HEK293 (cell line): ENCODE measurements at regions not wholly inside any gene's neighbourhood (a gene's known extent, or its start where the extent isn't known, plus 50 kb on each side); places are given as distances from the start of the nearest gene placed in this dataset.
A peak's percentile ranks its signal among the peaks of the same experiment; 100 is the strongest.

Experiments used
- CTCF ChIA-PET: fragments of 350-600 bp; formaldehyde crosslinking; extraction: SDS; loops from one replicate; lab custom pipeline; 2021; ENCODE audit warnings: antibody characterized with exemption; lab: Yijun Ruan, JAX
- POLR2A ChIA-PET: fragments of 300-600 bp; formaldehyde crosslinking; extraction: SDS; loops from one replicate; lab custom pipeline; 2020; ENCODE audit warnings: antibody characterized with exemption, inconsistent platforms; lab: Yijun Ruan, JAX
- H3K27ac ChIP-seq: fragments of 200-500 bp; sonication (Bioruptor generic); 2 replicates; pipeline ENCODE4 v1.5.1; 2014; ENCODE audit warnings: low read depth, low read length, control low read depth, inconsistent platforms; ENCODE audit errors: extremely low read depth
- H3K36me3 ChIP-seq, 2 experiments: fragments of 200-500 bp in 1 of 2; sonication (Bioruptor generic) in 1 of 2; 1 replicate in 1 of 2; 2 replicates in 1 of 2; pipeline ENCODE4 v1.5.1; 2014 to 2017; ENCODE audit warnings: inconsistent platforms in 2 of 2, low read length in 2 of 2; ENCODE audit not compliant: control insufficient read depth in 2 of 2, insufficient read depth in 1 of 2
- H3K4me1 ChIP-seq: fragments of 200-500 bp; sonication (Bioruptor generic); 2 replicates; pipeline ENCODE4 v1.5.1; 2014; ENCODE audit warnings: mild to moderate bottlenecking, low read length, inconsistent platforms; ENCODE audit not compliant: control insufficient read depth, insufficient read depth
- H3K4me3 ChIP-seq: 2 replicates; pipeline ENCODE4 v1.5.1; 2011; ENCODE audit warnings: low read depth, mild to moderate bottlenecking, control low read depth, low read length, moderate library complexity
- H3K9me3 ChIP-seq: fragments of 200-500 bp; sonication (Bioruptor generic); 2 replicates; pipeline ENCODE4 v1.5.1; 2014; ENCODE audit warnings: low read depth, low read length, inconsistent platforms; ENCODE audit not compliant: control insufficient read depth, insufficient read depth
- BCL11B ChIP-seq: fragments of 450-650 bp; formaldehyde crosslinking; IDR thresholded peaks from 2 replicates; pipeline ENCODE4 v1.5.1; 2016; ENCODE audit warnings: low read depth, missing biosample characterization, missing genetic modification characterization
- GLIS1 ChIP-seq: fragments of 450-650 bp; formaldehyde crosslinking; IDR thresholded peaks from 2 replicates; pipeline ENCODE4 v1.5.1; 2016; ENCODE audit warnings: missing biosample characterization, missing genetic modification characterization
- TSHZ1 ChIP-seq: fragments of 450-650 bp; formaldehyde crosslinking; IDR thresholded peaks from 2 replicates; pipeline ENCODE4 v1.5.1; 2016; ENCODE audit warnings: missing biosample characterization, missing genetic modification characterization, borderline replicate concordance
- ZBTB1 ChIP-seq: fragments of 450-650 bp; formaldehyde crosslinking; IDR thresholded peaks from 2 replicates; pipeline ENCODE4 v1.5.1; 2016; ENCODE audit warnings: missing biosample characterization, missing genetic modification characterization
- ZBTB11 ChIP-seq: fragments of 450-650 bp; formaldehyde crosslinking; conservative IDR thresholded peaks from 2 replicates; pipeline ENCODE4 v1.5.1; 2016; ENCODE audit warnings: low read depth, missing biosample characterization, missing genetic modification characterization
- ZBTB20 ChIP-seq: fragments of 450-650 bp; formaldehyde crosslinking; IDR thresholded peaks from 2 replicates; pipeline ENCODE4 v1.5.1; 2016; ENCODE audit warnings: missing biosample characterization, missing genetic modification characterization
- ZBTB48 ChIP-seq: fragments of 450-650 bp; formaldehyde crosslinking; IDR thresholded peaks from 2 replicates; pipeline ENCODE4 v1.5.1; 2016; ENCODE audit warnings: missing biosample characterization, missing genetic modification characterization
- ZFP41 ChIP-seq: fragments of 450-650 bp; formaldehyde crosslinking; IDR thresholded peaks from 2 replicates; pipeline ENCODE4 v1.5.1; 2016; ENCODE audit warnings: missing biosample characterization, missing genetic modification characterization, borderline replicate concordance
- ZNF529 ChIP-seq: fragments of 450-650 bp; formaldehyde crosslinking; IDR thresholded peaks from 2 replicates; pipeline ENCODE4 v1.5.1; 2017; ENCODE audit warnings: missing genetic modification characterization, missing biosample characterization; ENCODE audit not compliant: insufficient replicate concordance
- ZNF530 ChIP-seq: fragments of 450-650 bp; formaldehyde crosslinking; IDR thresholded peaks from 2 replicates; pipeline ENCODE4 v1.5.1; 2016; ENCODE audit warnings: low read depth, missing biosample characterization, missing genetic modification characterization
- ZNF558 ChIP-seq: fragments of 450-650 bp; formaldehyde crosslinking; IDR thresholded peaks from 2 replicates; pipeline ENCODE4 v1.5.1; 2016; ENCODE audit warnings: missing biosample characterization, missing genetic modification characterization
- ZNF585B ChIP-seq: fragments of 450-650 bp; formaldehyde crosslinking; IDR thresholded peaks from 2 replicates; pipeline ENCODE4 v1.5.1; 2016; ENCODE audit warnings: missing biosample characterization, missing genetic modification characterization
- ZNF610 ChIP-seq: fragments of 450-650 bp; formaldehyde crosslinking; IDR thresholded peaks from 2 replicates; pipeline ENCODE4 v1.5.1; 2016; ENCODE audit warnings: missing biosample characterization, missing genetic modification characterization, borderline replicate concordance
- ZNF624 ChIP-seq: fragments of 450-650 bp; formaldehyde crosslinking; IDR thresholded peaks from 2 replicates; pipeline ENCODE4 v1.5.1; 2017; ENCODE audit warnings: missing biosample characterization, missing genetic modification characterization
- ZNF707 ChIP-seq: fragments of 450-650 bp; formaldehyde crosslinking; IDR thresholded peaks from 2 replicates; pipeline ENCODE4 v1.5.1; 2016; ENCODE audit warnings: missing biosample characterization, missing genetic modification characterization
- TF ChIP-seq, protein P1 (sequence below): fragments of 450-650 bp; formaldehyde crosslinking; IDR thresholded peaks from 2 replicates; pipeline ENCODE4 v1.5.1; 2016; ENCODE audit warnings: missing biosample characterization, missing genetic modification characterization, borderline replicate concordance
- TF ChIP-seq, protein P2 (sequence below): fragments of 450-650 bp; formaldehyde crosslinking; conservative IDR thresholded peaks from 2 replicates; pipeline ENCODE4 v1.5.1; 2016; ENCODE audit warnings: low read depth, missing biosample characterization, missing genetic modification characterization
- TF ChIP-seq, protein P3 (sequence below): fragments of 450-650 bp; formaldehyde crosslinking; IDR thresholded peaks from 2 replicates; pipeline ENCODE4 v1.5.1; 2017; ENCODE audit warnings: missing biosample characterization, missing genetic modification characterization

- no peak for TF ChIP-seq ZNF624 (tag by site-specific recombination)
- no peak for TF ChIP-seq ZBTB11
- no peak for TF ChIP-seq ZNF610 (tag by site-specific recombination)
- no peak for TF ChIP-seq ZNF530 (tag by site-specific recombination)
These were observed 357.5 kb upstream of the CADM2 start (continued) for GRCh38 chr3:84601303-84601702.

DNA sequence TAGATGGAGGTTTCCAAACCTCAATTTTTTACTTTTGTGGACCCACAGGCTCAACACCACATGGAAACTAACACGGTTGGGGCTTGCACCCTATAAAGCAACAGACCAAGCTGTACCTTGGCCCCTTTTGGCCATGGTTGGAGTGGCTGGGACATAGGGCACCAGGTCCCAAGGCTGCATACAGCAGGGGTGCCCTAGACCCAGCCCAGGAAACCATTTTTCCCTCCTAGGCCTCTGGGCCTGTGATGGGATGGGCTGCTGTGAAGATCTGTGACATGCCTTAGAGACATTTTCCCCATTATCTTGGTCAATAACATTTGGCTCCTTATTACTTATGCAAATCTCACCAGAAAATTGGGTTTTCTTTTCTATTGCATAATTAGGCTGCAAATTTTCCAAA lies 337.0 kb upstream of the CADM2 start:
- no peaks in the 10 kb centered on the region for H3K9me3 ChIP-seq
- H3K36me3 ChIP-seq: no peaks in the 10 kb centered on the region
- H3K27ac ChIP-seq: no peak overlapping the region
- no peak overlapping the region for H3K4me3 ChIP-seq
- ChIA-PET CTCF (no interaction called here), POLR2A (no interaction called here)
- no peaks in the 10 kb centered on the region for H3K4me1 ChIP-seq
- TF ChIP-seq BCL11B (tag by site-specific recombination): no peak
- TF ChIP-seq ZNF585B: peak; percentile 64

DNA sequence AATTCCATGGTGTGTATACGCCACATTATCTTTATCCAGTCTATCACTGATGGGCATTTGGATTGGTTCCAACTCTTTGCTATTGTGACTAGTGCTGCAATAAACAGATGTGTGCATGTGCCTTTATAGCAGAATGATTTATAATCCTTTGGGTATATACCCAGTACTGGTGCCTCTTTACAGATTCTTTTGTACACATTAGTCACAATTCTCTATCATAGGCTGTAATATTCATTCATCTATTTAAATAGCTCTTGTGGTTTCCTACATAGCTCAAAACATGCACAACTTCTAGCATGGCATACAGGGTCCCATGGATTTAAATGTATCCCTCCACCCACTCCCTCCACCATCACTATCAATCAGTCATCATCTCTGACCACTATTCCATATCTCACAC lies 324.1 kb upstream of the CADM2 start:
- Histone ChIP-seq H3K36me3 (no peaks in the 10 kb centered on the region), H3K4me1 (no peaks in the 10 kb centered on the region), H3K27ac (no peak overlapping the region), H3K9me3 (no peaks in the 10 kb centered on the region), H3K4me3 (no peak overlapping the region)
- ChIA-PET POLR2A (no interaction called here), CTCF (no interaction called here)
- TF ChIP-seq ZBTB48 (tag by site-specific recombination) (no peak), ZBTB20 (tag by site-specific recombination) (no peak), ZNF529 (tag by site-specific recombination) (no peak), ZFP41 (tag by site-specific recombination) (no peak), TSHZ1 (tag by site-specific recombination) (no peak), GLIS1 (tag by site-specific recombination) (no peak), ZBTB1 (no peak), ZNF707 (tag by site-specific recombination) (no peak), ZNF558 (tag by site-specific recombination) (no peak)
- TF ChIP-seq, protein P1, sequence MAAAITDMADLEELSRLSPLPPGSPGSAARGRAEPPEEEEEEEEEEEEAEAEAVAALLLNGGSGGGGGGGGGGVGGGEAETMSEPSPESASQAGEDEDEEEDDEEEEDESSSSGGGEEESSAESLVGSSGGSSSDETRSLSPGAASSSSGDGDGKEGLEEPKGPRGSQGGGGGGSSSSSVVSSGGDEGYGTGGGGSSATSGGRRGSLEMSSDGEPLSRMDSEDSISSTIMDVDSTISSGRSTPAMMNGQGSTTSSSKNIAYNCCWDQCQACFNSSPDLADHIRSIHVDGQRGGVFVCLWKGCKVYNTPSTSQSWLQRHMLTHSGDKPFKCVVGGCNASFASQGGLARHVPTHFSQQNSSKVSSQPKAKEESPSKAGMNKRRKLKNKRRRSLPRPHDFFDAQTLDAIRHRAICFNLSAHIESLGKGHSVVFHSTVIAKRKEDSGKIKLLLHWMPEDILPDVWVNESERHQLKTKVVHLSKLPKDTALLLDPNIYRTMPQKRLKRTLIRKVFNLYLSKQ (tag by site-specific recombination): no peak
- TF ChIP-seq, protein P2, sequence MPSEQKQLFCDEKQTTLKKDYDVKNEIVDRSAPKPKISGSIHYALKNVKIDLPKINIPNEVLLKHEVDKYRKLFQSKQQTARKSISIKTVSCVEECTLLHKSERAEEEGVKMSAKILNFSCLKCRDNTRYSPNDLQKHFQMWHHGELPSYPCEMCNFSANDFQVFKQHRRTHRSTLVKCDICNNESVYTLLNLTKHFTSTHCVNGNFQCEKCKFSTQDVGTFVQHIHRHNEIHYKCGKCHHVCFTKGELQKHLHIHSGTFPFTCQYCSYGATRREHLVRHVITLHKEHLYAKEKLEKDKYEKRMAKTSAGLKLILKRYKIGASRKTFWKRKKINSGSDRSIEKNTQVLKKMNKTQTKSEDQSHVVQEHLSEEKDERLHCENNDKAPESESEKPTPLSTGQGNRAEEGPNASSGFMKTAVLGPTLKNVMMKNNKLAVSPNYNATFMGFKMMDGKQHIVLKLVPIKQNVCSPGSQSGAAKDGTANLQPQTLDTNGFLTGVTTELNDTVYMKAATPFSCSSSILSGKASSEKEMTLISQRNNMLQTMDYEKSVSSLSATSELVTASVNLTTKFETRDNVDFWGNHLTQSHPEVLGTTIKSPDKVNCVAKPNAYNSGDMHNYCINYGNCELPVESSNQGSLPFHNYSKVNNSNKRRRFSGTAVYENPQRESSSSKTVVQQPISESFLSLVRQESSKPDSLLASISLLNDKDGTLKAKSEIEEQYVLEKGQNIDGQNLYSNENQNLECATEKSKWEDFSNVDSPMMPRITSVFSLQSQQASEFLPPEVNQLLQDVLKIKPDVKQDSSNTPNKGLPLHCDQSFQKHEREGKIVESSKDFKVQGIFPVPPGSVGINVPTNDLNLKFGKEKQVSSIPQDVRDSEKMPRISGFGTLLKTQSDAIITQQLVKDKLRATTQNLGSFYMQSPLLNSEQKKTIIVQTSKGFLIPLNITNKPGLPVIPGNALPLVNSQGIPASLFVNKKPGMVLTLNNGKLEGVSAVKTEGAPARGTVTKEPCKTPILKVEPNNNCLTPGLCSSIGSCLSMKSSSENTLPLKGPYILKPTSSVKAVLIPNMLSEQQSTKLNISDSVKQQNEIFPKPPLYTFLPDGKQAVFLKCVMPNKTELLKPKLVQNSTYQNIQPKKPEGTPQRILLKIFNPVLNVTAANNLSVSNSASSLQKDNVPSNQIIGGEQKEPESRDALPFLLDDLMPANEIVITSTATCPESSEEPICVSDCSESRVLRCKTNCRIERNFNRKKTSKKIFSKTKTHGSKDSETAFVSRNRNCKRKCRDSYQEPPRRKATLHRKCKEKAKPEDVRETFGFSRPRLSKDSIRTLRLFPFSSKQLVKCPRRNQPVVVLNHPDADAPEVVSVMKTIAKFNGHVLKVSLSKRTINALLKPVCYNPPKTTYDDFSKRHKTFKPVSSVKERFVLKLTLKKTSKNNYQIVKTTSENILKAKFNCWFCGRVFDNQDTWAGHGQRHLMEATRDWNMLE (tag by site-specific recombination): no peak
- TF ChIP-seq, protein P3, sequence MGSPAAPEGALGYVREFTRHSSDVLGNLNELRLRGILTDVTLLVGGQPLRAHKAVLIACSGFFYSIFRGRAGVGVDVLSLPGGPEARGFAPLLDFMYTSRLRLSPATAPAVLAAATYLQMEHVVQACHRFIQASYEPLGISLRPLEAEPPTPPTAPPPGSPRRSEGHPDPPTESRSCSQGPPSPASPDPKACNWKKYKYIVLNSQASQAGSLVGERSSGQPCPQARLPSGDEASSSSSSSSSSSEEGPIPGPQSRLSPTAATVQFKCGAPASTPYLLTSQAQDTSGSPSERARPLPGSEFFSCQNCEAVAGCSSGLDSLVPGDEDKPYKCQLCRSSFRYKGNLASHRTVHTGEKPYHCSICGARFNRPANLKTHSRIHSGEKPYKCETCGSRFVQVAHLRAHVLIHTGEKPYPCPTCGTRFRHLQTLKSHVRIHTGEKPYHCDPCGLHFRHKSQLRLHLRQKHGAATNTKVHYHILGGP (tag by site-specific recombination): no peak
